Fibroblast of skin of right biceps (primary cell): ENCODE measurements at regions not wholly inside any gene's neighbourhood (a gene's known extent, or its start where the extent isn't known, plus 50 kb on each side); places are given as distances from the start of the nearest gene placed in this dataset.
A peak's percentile ranks its signal among the peaks of the same experiment; 100 is the strongest.

Experiments used
- DNase-seq: peaks from one replicate; pipeline ENCODE4 v3.0.0-alpha.2; 2013

- DNase-seq: no peak
These were observed 393.8 kb downstream of the ZNF385D start for GRCh38 chr3:21357241-21357640.

GRCh38 chr3:21356402-21356801, 394.6 kb downstream of the ZNF385D start:
- DNase-seq: peak; percentile 61

GRCh38 chr3:21345382-21345976, 405.5 kb downstream of the ZNF385D start:
- DNase-seq: peak; percentile 22

- DNase-seq: no peak
These were observed 419.2 kb downstream of the ZNF385D start for GRCh38 chr3:21331857-21332256.

GRCh38 chr3:21331321-21331720, 419.7 kb downstream of the ZNF385D start:
- peak; percentile 20 for DNase-seq

GRCh38 chr3:21330293-21330692, 420.7 kb downstream of the ZNF385D start:
- DNase-seq: no peak

GRCh38 chr3:21328711-21329390, 422.2 kb downstream of the ZNF385D start:
- DNase-seq: no peak

- peak; percentile 79 for DNase-seq
These were observed 424.1 kb downstream of the ZNF385D start for GRCh38 chr3:21326704-21327475.

- DNase-seq: no peak
These were observed 436.3 kb downstream of the ZNF385D start for GRCh38 chr3:21314688-21315087.

- DNase-seq: peak; percentile 18
These were observed 440.1 kb downstream of the ZNF385D start for GRCh38 chr3:21310891-21311290.

DNA sequence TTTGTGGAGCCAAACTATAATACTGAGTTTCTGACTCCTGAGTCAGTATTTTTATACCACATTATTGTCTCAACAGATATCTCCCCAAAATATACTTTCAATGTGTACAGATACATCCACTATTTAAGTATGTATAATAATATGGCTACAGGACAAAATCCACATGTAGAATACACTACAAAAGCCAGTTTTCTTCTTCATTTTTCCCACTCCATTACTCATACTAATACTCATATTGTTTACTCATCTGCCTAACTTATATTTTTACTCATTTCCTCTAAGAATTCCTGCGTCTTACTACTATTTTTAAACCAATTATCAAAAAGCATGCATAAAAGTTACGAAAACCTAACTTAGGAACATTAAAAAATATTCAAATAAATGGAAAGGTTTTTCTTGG, 440.8 kb downstream of the ZNF385D start:
- peak; percentile 46 for DNase-seq

DNA sequence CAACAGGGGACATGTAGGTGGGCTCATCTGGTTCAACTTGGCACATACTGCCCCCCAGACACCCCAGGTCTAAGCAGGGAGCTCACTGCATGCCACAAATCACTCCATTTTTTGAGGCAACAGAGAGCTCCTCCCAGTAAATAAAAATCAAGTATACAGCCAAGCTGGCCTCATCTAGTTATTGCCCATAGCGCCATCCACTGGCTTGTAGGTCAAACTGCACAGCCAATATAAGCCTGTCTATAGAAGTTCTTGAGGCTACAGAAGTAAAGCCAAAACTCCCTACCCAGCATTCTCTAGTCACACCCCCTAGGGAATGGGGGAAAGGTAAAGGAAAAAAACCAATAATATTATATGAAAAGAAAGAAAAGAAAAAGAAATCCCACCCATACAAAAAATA, 453.7 kb downstream of the ZNF385D start:
- DNase-seq: no peak

GRCh38 chr3:21294768-21295167, 456.2 kb downstream of the ZNF385D start:
- DNase-seq: peak; percentile 71

- DNase-seq: no peak
These were observed 458.0 kb downstream of the ZNF385D start for GRCh38 chr3:21292971-21293370.

GRCh38 chr3:21290557-21290956, 460.5 kb downstream of the ZNF385D start:
- no peak for DNase-seq

- DNase-seq: peak; percentile 72
These were observed 476.9 kb downstream of the ZNF385D start for GRCh38 chr3:21274079-21274571.

GRCh38 chr3:21273259-21274025, 477.6 kb downstream of the ZNF385D start:
- DNase-seq: peak; percentile 71

- no peak for DNase-seq
These were observed 479.4 kb downstream of the ZNF385D start for GRCh38 chr3:21271606-21272016.

DNA sequence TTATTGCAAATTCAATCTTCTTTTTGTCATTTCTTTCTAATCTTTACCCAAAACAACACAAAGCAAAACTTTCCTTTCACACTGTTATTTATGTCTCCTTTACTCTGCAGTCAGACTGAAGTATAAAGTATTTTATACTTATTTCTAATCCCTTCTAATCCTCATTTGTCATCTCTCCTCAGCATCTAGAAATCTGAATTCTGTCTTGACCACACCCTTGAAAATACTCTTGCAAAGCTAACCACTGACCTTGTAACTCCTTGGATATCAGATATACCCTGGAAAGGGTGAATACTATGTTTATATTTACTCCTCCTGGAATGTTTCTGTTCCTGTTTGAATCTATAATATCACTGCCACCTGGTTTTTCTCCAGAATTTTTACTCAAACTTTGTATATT, 481.1 kb downstream of the ZNF385D start:
- no peak for DNase-seq

DNA sequence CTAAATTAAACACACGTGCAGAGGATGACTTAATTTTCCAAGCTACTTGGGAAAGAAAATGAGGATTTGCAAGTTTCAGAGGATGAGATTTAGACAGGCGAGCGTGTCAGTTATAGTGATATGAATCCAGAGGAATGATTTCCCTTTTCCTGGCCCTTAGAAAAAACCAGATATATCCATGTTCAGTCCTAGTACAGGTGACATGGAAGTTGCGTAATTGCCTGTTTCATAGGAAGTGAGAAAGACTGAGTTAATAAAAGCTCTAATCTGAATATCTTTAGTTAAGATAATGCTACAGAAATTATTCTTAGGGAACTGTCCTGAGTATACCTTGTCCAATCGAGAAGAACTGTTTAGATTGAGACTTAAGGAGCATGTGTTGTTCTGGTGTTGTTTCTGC, 490.5 kb downstream of the ZNF385D start:
- no peak for DNase-seq

- DNase-seq: no peak
These were observed 491.1 kb downstream of the ZNF385D start for GRCh38 chr3:21259896-21260295.

GRCh38 chr3:21256932-21257331, 494.1 kb downstream of the ZNF385D start:
- DNase-seq: no peak

- no peak for DNase-seq
These were observed 512.3 kb downstream of the ZNF385D start for GRCh38 chr3:21238661-21239060.
